Chondrocyte (in vitro differentiated cells): ENCODE measurements at regions not wholly inside any gene's neighbourhood (a gene's known extent, or its start where the extent isn't known, plus 50 kb on each side); places are given as distances from the start of the nearest gene placed in this dataset.

ENCODE experiments used
- DNase-seq: peaks from one replicate; pipeline ENCODE4 v3.0.0; 2021; ENCODE audit warnings: mixed read lengths, low spot score
- H3K27ac Mint-ChIP-seq: one replicate; pipeline ENCODE4 v1.8.0; 2021; ENCODE audit warnings: mild to moderate bottlenecking, moderate library complexity, mixed read lengths; ENCODE audit not compliant: unreplicated experiment
- H3K27me3 Mint-ChIP-seq: 2 replicates; pipeline ENCODE4 v1.8.0; 2021; ENCODE audit warnings: low read depth, mixed read lengths
- H3K36me3 Mint-ChIP-seq: 2 replicates; pipeline ENCODE4 v1.8.0; 2021; ENCODE audit warnings: low read depth, mixed read lengths
- H3K4me1 Mint-ChIP-seq: 2 replicates; pipeline ENCODE4 v1.8.0; 2021; ENCODE audit warnings: low read depth, mild to moderate bottlenecking, mixed read lengths
- H3K4me3 Mint-ChIP-seq: one replicate; pipeline ENCODE4 v1.8.0; 2021; ENCODE audit warnings: mild to moderate bottlenecking, moderate library complexity, mixed read lengths; ENCODE audit not compliant: unreplicated experiment
- H3K9me3 Mint-ChIP-seq: 2 replicates; pipeline ENCODE4 v1.8.0; 2021; ENCODE audit warnings: low read depth, mixed read lengths
- TF ChIP-seq, protein P1 (sequence below): fragments of 200-600 bp; sonication (generic); IDR thresholded peaks from 2 replicates; pipeline ENCODE4 v1.5.0; 2021; ENCODE audit warnings: antibody characterized with exemption, mild to moderate bottlenecking, moderate library complexity

DNA sequence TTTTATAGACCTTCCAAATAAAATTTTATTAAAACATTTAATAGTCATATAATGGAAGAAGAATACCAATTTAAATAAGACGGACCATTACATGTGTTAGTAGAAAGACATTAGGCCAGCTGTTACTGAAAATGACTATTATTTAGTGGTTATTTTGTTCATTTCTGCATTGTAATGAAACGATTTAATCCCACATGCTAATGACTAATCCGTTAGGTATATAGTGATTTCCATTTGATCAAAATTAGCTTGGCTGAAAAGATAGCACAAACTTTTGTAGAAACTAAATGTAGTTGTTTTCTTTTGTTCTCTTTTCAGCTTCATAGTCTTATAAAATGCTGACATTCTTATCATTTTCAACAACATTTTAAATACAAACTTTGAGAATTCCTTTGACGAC, 556.1 kb upstream of the TENM3 start:
- TF ChIP-seq, protein P1, sequence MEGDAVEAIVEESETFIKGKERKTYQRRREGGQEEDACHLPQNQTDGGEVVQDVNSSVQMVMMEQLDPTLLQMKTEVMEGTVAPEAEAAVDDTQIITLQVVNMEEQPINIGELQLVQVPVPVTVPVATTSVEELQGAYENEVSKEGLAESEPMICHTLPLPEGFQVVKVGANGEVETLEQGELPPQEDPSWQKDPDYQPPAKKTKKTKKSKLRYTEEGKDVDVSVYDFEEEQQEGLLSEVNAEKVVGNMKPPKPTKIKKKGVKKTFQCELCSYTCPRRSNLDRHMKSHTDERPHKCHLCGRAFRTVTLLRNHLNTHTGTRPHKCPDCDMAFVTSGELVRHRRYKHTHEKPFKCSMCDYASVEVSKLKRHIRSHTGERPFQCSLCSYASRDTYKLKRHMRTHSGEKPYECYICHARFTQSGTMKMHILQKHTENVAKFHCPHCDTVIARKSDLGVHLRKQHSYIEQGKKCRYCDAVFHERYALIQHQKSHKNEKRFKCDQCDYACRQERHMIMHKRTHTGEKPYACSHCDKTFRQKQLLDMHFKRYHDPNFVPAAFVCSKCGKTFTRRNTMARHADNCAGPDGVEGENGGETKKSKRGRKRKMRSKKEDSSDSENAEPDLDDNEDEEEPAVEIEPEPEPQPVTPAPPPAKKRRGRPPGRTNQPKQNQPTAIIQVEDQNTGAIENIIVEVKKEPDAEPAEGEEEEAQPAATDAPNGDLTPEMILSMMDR = no peak
- Mint-ChIP-seq H3K36me3 (no peaks in the 10 kb centered on the region), H3K27me3 (no peaks in the 10 kb centered on the region), H3K9me3 (no peaks in the 10 kb centered on the region), H3K4me3 (no peak overlapping the region), H3K27ac (no peak overlapping the region), H3K4me1 (peaks cover 64% of the 10 kb centered on the region)
- no peak for DNase-seq

GRCh38 chr4:181688432-181688831, 554.8 kb upstream of the TENM3 start:
- H3K36me3 Mint-ChIP-seq = no peaks in the 10 kb centered on the region
- H3K27ac Mint-ChIP-seq = peak overlapping the region; percentile 45
- H3K27me3 Mint-ChIP-seq = no peaks in the 10 kb centered on the region
- H3K9me3 Mint-ChIP-seq = no peaks in the 10 kb centered on the region
- no peak overlapping the region for H3K4me3 Mint-ChIP-seq
- H3K4me1 Mint-ChIP-seq = peaks cover 57% of the 10 kb centered on the region
- no peak for DNase-seq
- TF ChIP-seq, protein P1 = no peak

- no peak overlapping the region for H3K4me3 Mint-ChIP-seq
- no peak for DNase-seq
- H3K36me3 Mint-ChIP-seq = no peaks in the 10 kb centered on the region
- TF ChIP-seq, protein P1 = no peak
- H3K27me3 Mint-ChIP-seq = no peaks in the 10 kb centered on the region
- peaks cover 54% of the 10 kb centered on the region for H3K4me1 Mint-ChIP-seq
- H3K27ac Mint-ChIP-seq = no peak overlapping the region
- no peaks in the 10 kb centered on the region for H3K9me3 Mint-ChIP-seq
Measured at GRCh38 chr4:181688872-181689271, 554.3 kb upstream of the TENM3 start.

- Mint-ChIP-seq H3K36me3 (no peaks in the 10 kb centered on the region), H3K27me3 (no peaks in the 10 kb centered on the region), H3K4me3 (no peak overlapping the region), H3K4me1 (peaks cover 39% of the 10 kb centered on the region), H3K27ac (no peak overlapping the region), H3K9me3 (no peaks in the 10 kb centered on the region)
- DNase-seq = no peak
- TF ChIP-seq, protein P1 = no peak
Measured at GRCh38 chr4:181690498-181690897, 552.7 kb upstream of the TENM3 start.

GRCh38 chr4:181692965-181693364, 550.2 kb upstream of the TENM3 start:
- peaks cover 17% of the 10 kb centered on the region for H3K4me1 Mint-ChIP-seq
- TF ChIP-seq, protein P1 = no peak
- no peaks in the 10 kb centered on the region for H3K9me3 Mint-ChIP-seq
- no peak overlapping the region for H3K4me3 Mint-ChIP-seq
- H3K36me3 Mint-ChIP-seq = no peaks in the 10 kb centered on the region
- no peaks in the 10 kb centered on the region for H3K27me3 Mint-ChIP-seq
- no peak overlapping the region for H3K27ac Mint-ChIP-seq
- DNase-seq = no peak
